Stimulated activated naive CD8-positive, alpha-beta T cell treated with anti-CD3 and anti-CD28 coated beads, Interleukin-15, amount 100 ng/mL, for 72 hours (primary cell): ENCODE measurements at regions not wholly inside any gene's neighbourhood (a gene's known extent, or its start where the extent isn't known, plus 50 kb on each side); places are given as distances from the start of the nearest gene placed in this dataset.

Experiments
- ATAC-seq: fragments of 150-1000 bp; cut with Tn5 transposase; 2 replicates; pipeline ENCODE4 v1.10.0; 2021; ENCODE audit warnings: mild to moderate bottlenecking, moderate library complexity
- DNase-seq, 2 donors: peaks; one replicate each; pipeline ENCODE4 v3.0.0; 2021 to 2022
- H3K27ac Mint-ChIP-seq, 2 donors: one replicate each; pipeline ENCODE4 v1.8.0; 2022; ENCODE audit warnings: mild to moderate bottlenecking in 2 of 2, mixed read lengths in 2 of 2, moderate library complexity in 2 of 2
- H3K27me3 Mint-ChIP-seq: one replicate; pipeline ENCODE4 v1.8.0; 2022; ENCODE audit warnings: mixed read lengths
- H3K4me1 Mint-ChIP-seq: one replicate; pipeline ENCODE4 v1.8.0; 2022; ENCODE audit warnings: mild to moderate bottlenecking, mixed read lengths
- H3K4me3 Mint-ChIP-seq, 2 donors: one replicate each; pipeline ENCODE4 v1.8.0; 2022; ENCODE audit warnings: mild to moderate bottlenecking in 2 of 2, mixed read lengths in 2 of 2, moderate library complexity in 1 of 2
- H3K9me3 Mint-ChIP-seq, 2 donors: one replicate each; pipeline ENCODE4 v1.8.0; 2022; ENCODE audit warnings: mixed read lengths in 2 of 2

GRCh38 chr1:5381491-5381890 is 610.7 kb downstream of the NPHP4 start:
- H3K4me1 Mint-ChIP-seq, result peaks cover 5% of the 10 kb centered on the region
- no peak overlapping the region for H3K4me3 Mint-ChIP-seq
- no peaks in the 10 kb centered on the region for H3K27me3 Mint-ChIP-seq
- DNase-seq, result no peak
- no peak overlapping the region for H3K27ac Mint-ChIP-seq
- ATAC-seq, result no peak
- no peaks in the 10 kb centered on the region for H3K9me3 Mint-ChIP-seq

- no peak overlapping the region for H3K4me3 Mint-ChIP-seq
- no peaks in the 10 kb centered on the region for H3K27me3 Mint-ChIP-seq
- DNase-seq (no peak), ATAC-seq (no peak)
- H3K9me3 Mint-ChIP-seq, result peaks cover 1 to 3% of the 10 kb centered on the region in 2 donors
- H3K4me1 Mint-ChIP-seq, result peaks cover 5% of the 10 kb centered on the region
- no peak overlapping the region for H3K27ac Mint-ChIP-seq
Observed at GRCh38 chr1:5379176-5379759, 613.0 kb downstream of the NPHP4 start.

- DNase-seq, result no peak
- no peak overlapping the region for H3K27ac Mint-ChIP-seq
- no peak overlapping the region for H3K4me3 Mint-ChIP-seq
- no peaks in the 10 kb centered on the region for H3K27me3 Mint-ChIP-seq
- peaks cover 5% of the 10 kb centered on the region for H3K4me1 Mint-ChIP-seq
- ATAC-seq, result no peak
- H3K9me3 Mint-ChIP-seq, result peaks cover 15 to 21% of the 10 kb centered on the region in 2 donors
Observed at GRCh38 chr1:5376538-5377247, 615.5 kb downstream of the NPHP4 start.

GRCh38 chr1:5375481-5375880 is 616.7 kb downstream of the NPHP4 start:
- Mint-ChIP-seq H3K27me3 (no peaks in the 10 kb centered on the region), H3K4me1 (peaks cover 8% of the 10 kb centered on the region), H3K27ac (no peak overlapping the region), H3K9me3 (peaks cover 21 to 33% of the 10 kb centered on the region in 2 donors), H3K4me3 (no peak overlapping the region)
- DNase-seq, result no peak
- ATAC-seq, result no peak

GRCh38 chr1:5374192-5374591 is 618.0 kb downstream of the NPHP4 start:
- Mint-ChIP-seq H3K27ac (no peak overlapping the region), H3K9me3 (peaks cover 21 to 36% of the 10 kb centered on the region in 2 donors), H3K4me1 (peaks cover 16% of the 10 kb centered on the region), H3K27me3 (no peaks in the 10 kb centered on the region), H3K4me3 (no peak overlapping the region)
- DNase-seq (no peak), ATAC-seq (no peak)

- H3K27me3 Mint-ChIP-seq, result no peaks in the 10 kb centered on the region
- H3K27ac Mint-ChIP-seq, result no peak overlapping the region
- DNase-seq, result no peak
- no peak overlapping the region for H3K4me3 Mint-ChIP-seq
- H3K9me3 Mint-ChIP-seq, result peaks cover 21 to 36% of the 10 kb centered on the region in 2 donors
- no peak for ATAC-seq
- peaks cover 16% of the 10 kb centered on the region for H3K4me1 Mint-ChIP-seq
Observed at GRCh38 chr1:5373281-5373680, 618.9 kb downstream of the NPHP4 start.

GRCh38 chr1:5371270-5371669 is 621.0 kb downstream of the NPHP4 start:
- DNase-seq (no peak), ATAC-seq (no peak)
- H3K4me1 Mint-ChIP-seq, result peaks cover 11% of the 10 kb centered on the region
- no peak overlapping the region for H3K4me3 Mint-ChIP-seq
- H3K9me3 Mint-ChIP-seq, result peaks cover 21 to 36% of the 10 kb centered on the region in 2 donors
- H3K27me3 Mint-ChIP-seq, result no peaks in the 10 kb centered on the region
- no peak overlapping the region for H3K27ac Mint-ChIP-seq

GRCh38 chr1:5370311-5370710 is 621.9 kb downstream of the NPHP4 start:
- peaks cover under 1% of the 10 kb centered on the region for H3K27me3 Mint-ChIP-seq
- H3K4me3 Mint-ChIP-seq, result no peak overlapping the region
- peaks cover 21 to 36% of the 10 kb centered on the region in 2 donors for H3K9me3 Mint-ChIP-seq
- peak in 1 of 2 donors; percentile 28 for DNase-seq
- H3K4me1 Mint-ChIP-seq, result peaks cover 11% of the 10 kb centered on the region
- peak; percentile 94 for ATAC-seq
- H3K27ac Mint-ChIP-seq, result no peak overlapping the region

- Mint-ChIP-seq H3K27ac (no peak overlapping the region), H3K4me1 (peaks cover 20% of the 10 kb centered on the region), H3K9me3 (peaks cover 19 to 41% of the 10 kb centered on the region in 2 donors), H3K4me3 (no peak overlapping the region), H3K27me3 (peaks cover 9% of the 10 kb centered on the region)
- no peak for ATAC-seq
- DNase-seq, result no peak
Observed at GRCh38 chr1:5369223-5369622, 623.0 kb downstream of the NPHP4 start.

GRCh38 chr1:5368201-5368600 is 624.0 kb downstream of the NPHP4 start:
- Mint-ChIP-seq H3K27ac (no peak overlapping the region), H3K27me3 (peaks cover 9% of the 10 kb centered on the region), H3K4me1 (peaks cover 20% of the 10 kb centered on the region), H3K4me3 (no peak overlapping the region), H3K9me3 (peaks cover 10 to 30% of the 10 kb centered on the region in 2 donors)
- DNase-seq (no peak), ATAC-seq (no peak)

GRCh38 chr1:5367306-5367705 is 624.9 kb downstream of the NPHP4 start:
- H3K27ac Mint-ChIP-seq, result no peak overlapping the region
- ATAC-seq, result no peak
- peaks cover 10 to 23% of the 10 kb centered on the region in 2 donors for H3K9me3 Mint-ChIP-seq
- peaks cover 9% of the 10 kb centered on the region for H3K27me3 Mint-ChIP-seq
- no peak overlapping the region for H3K4me3 Mint-ChIP-seq
- peaks cover 20% of the 10 kb centered on the region for H3K4me1 Mint-ChIP-seq
- no peak for DNase-seq

- Mint-ChIP-seq H3K4me3 (no peak overlapping the region), H3K27me3 (peaks cover 9% of the 10 kb centered on the region), H3K27ac (no peak overlapping the region), H3K4me1 (peaks cover 19% of the 10 kb centered on the region), H3K9me3 (peaks cover 0 to 25% of the 10 kb centered on the region in 2 donors)
- ATAC-seq (no peak), DNase-seq (no peak)
Observed at GRCh38 chr1:5365751-5366150, 626.5 kb downstream of the NPHP4 start.

- ATAC-seq (no peak), DNase-seq (no peak)
- no peak overlapping the region for H3K4me3 Mint-ChIP-seq
- H3K4me1 Mint-ChIP-seq, result peaks cover 10% of the 10 kb centered on the region
- H3K27ac Mint-ChIP-seq, result no peak overlapping the region
- H3K27me3 Mint-ChIP-seq, result peaks cover 9% of the 10 kb centered on the region
- peaks cover 0 to 31% of the 10 kb centered on the region in 2 donors for H3K9me3 Mint-ChIP-seq
Observed at GRCh38 chr1:5364591-5364990, 627.6 kb downstream of the NPHP4 start.

GRCh38 chr1:5354681-5355080 is 637.5 kb downstream of the NPHP4 start:
- no peak overlapping the region for H3K27ac Mint-ChIP-seq

GRCh38 chr1:5351366-5351765 is 640.9 kb downstream of the NPHP4 start:
- DNase-seq (no peak), ATAC-seq (no peak)
- no peak overlapping the region for H3K27ac Mint-ChIP-seq
- H3K4me1 Mint-ChIP-seq, result peaks cover 8% of the 10 kb centered on the region
- no peak overlapping the region for H3K4me3 Mint-ChIP-seq
- peaks cover 15 to 34% of the 10 kb centered on the region in 2 donors for H3K9me3 Mint-ChIP-seq
- H3K27me3 Mint-ChIP-seq, result no peaks in the 10 kb centered on the region

More at GRCh38 chr1:5354681-5355080, 637.5 kb downstream of the NPHP4 start:
- H3K4me3 Mint-ChIP-seq, result no peak overlapping the region
- no peak for ATAC-seq
- H3K27me3 Mint-ChIP-seq, result no peaks in the 10 kb centered on the region
- peaks cover 6% of the 10 kb centered on the region for H3K4me1 Mint-ChIP-seq
- no peak for DNase-seq
- H3K9me3 Mint-ChIP-seq, result peaks cover 14 to 24% of the 10 kb centered on the region in 2 donors

- no peak for DNase-seq
Observed at GRCh38 chr1:5349526-5349925, 642.7 kb downstream of the NPHP4 start.

More at GRCh38 chr1:5349526-5349925, 642.7 kb downstream of the NPHP4 start:
- Mint-ChIP-seq H3K9me3 (peaks cover 7 to 24% of the 10 kb centered on the region in 2 donors), H3K27me3 (no peaks in the 10 kb centered on the region), H3K4me1 (peaks cover 8% of the 10 kb centered on the region), H3K4me3 (no peak overlapping the region), H3K27ac (no peak overlapping the region)
- no peak for ATAC-seq
